Trophoblast cell (in vitro differentiated cells and primary cell): ENCODE measurements at regions not wholly inside any gene's neighbourhood (a gene's known extent, or its start where the extent isn't known, plus 50 kb on each side); places are given as distances from the start of the nearest gene placed in this dataset.
"Not testable (repeated sequence)": the region's sequence is repeated elsewhere in the genome, so short reads cannot be mapped to it uniquely, and the experiment has no call there.

ENCODE experiments used
- DNase-seq, 2 donors: peaks; one replicate each; pipeline ENCODE4 v3.0.0-alpha.2; 2016
- H2AFZ ChIP-seq: 2 replicates; pipeline ENCODE4 v1.6.1; 2013; ENCODE audit warnings: low read length, moderate library complexity, mild to moderate bottlenecking; ENCODE audit not compliant: insufficient read depth, poor library complexity
- H2AK5ac ChIP-seq: 2 replicates; pipeline ENCODE4 v1.6.1; 2013; ENCODE audit warnings: mild to moderate bottlenecking, low read length
- H2BK120ac ChIP-seq: 2 replicates; pipeline ENCODE4 v1.6.1; 2013; ENCODE audit warnings: low read length, mild to moderate bottlenecking, moderate library complexity; ENCODE audit not compliant: insufficient read depth, poor library complexity
- H2BK12ac ChIP-seq: 2 replicates; pipeline ENCODE4 v1.6.1; 2013; ENCODE audit warnings: mild to moderate bottlenecking, low read length, moderate library complexity
- H2BK5ac ChIP-seq: 2 replicates; pipeline ENCODE4 v1.6.1; 2013; ENCODE audit warnings: low read length, low read depth, moderate library complexity, mild to moderate bottlenecking; ENCODE audit not compliant: poor library complexity
- H3K14ac ChIP-seq: 2 replicates; pipeline ENCODE4 v1.6.1; 2013; ENCODE audit warnings: mild to moderate bottlenecking, low read length
- H3K18ac ChIP-seq: 2 replicates; pipeline ENCODE4 v1.6.1; 2013; ENCODE audit warnings: mild to moderate bottlenecking, low read length
- H3K23ac ChIP-seq: 2 replicates; pipeline ENCODE4 v1.6.1; 2013; ENCODE audit warnings: low read length
- H3K27ac ChIP-seq: 2 replicates; pipeline ENCODE4 v1.5.1; 2013; ENCODE audit warnings: low read depth, mild to moderate bottlenecking, inconsistent platforms, low read length, moderate library complexity
- H3K27me3 ChIP-seq: 2 replicates; pipeline ENCODE4 v1.6.1; 2013; ENCODE audit warnings: inconsistent platforms, mild to moderate bottlenecking, low read length, moderate library complexity; ENCODE audit not compliant: insufficient read depth
- H3K36me3 ChIP-seq, 2 experiments: 1 replicate in 1 of 2; 2 replicates in 1 of 2; pipeline ENCODE4 v1.6.1; 2013; ENCODE audit warnings: low read length in 2 of 2, mild to moderate bottlenecking in 2 of 2, moderate library complexity in 1 of 2; ENCODE audit not compliant: insufficient read depth in 2 of 2, control insufficient read depth in 1 of 2
- H3K4ac ChIP-seq: 2 replicates; pipeline ENCODE4 v1.6.1; 2013; ENCODE audit warnings: low read depth, mild to moderate bottlenecking, low read length, moderate library complexity
- H3K4me1 ChIP-seq, 2 experiments: 1 replicate in 1 of 2; 2 replicates in 1 of 2; pipeline ENCODE4 v1.6.1; 2013; ENCODE audit warnings: low read length in 2 of 2, mild to moderate bottlenecking in 2 of 2, moderate library complexity in 1 of 2; ENCODE audit not compliant: insufficient read depth in 2 of 2, control insufficient read depth in 1 of 2
- H3K4me2 ChIP-seq: 2 replicates; pipeline ENCODE4 v1.6.1; 2013; ENCODE audit warnings: inconsistent platforms, mild to moderate bottlenecking, low read length, moderate library complexity
- H3K4me3 ChIP-seq: 2 replicates; pipeline ENCODE4 v1.5.1; 2013; ENCODE audit warnings: mild to moderate bottlenecking, low read depth, low read length, inconsistent platforms
- H3K79me1 ChIP-seq: one replicate; pipeline ENCODE4 v1.6.1; 2013; ENCODE audit warnings: low read length
- H3K79me2 ChIP-seq: 2 replicates; pipeline ENCODE4 v1.6.1; 2013; ENCODE audit warnings: low read length, mild to moderate bottlenecking; ENCODE audit not compliant: control insufficient read depth, insufficient read depth, poor library complexity
- H3K9ac ChIP-seq: 2 replicates; pipeline ENCODE4 v1.6.1; 2013; ENCODE audit warnings: mild to moderate bottlenecking, low read length
- H3K9me3 ChIP-seq: 2 replicates; pipeline ENCODE4 v1.6.1; 2013; ENCODE audit warnings: low read depth, mild to moderate bottlenecking, control low read depth, inconsistent platforms, low read length; ENCODE audit not compliant: insufficient read depth
- H4K12ac ChIP-seq: 2 replicates; pipeline ENCODE4 v1.6.1; 2013; ENCODE audit warnings: low read depth, mild to moderate bottlenecking, low read length, moderate library complexity
- H4K8ac ChIP-seq: 2 replicates; pipeline ENCODE4 v1.6.1; 2013; ENCODE audit warnings: low read depth, mild to moderate bottlenecking, low read length, moderate library complexity
- H4K91ac ChIP-seq: one replicate; pipeline ENCODE4 v1.6.1; 2013; ENCODE audit warnings: low read depth, mild to moderate bottlenecking, low read length, moderate library complexity
- WGBS: extraction: QIAGEN DNeasy Blood & Tissue Kit; methylation state at CpG from one replicate; pipeline ENCODE4 v1.1.7; 2013; ENCODE audit warnings: missing lambda C conversion rate; ENCODE audit not compliant: insufficient read length, insufficient coverage; ENCODE audit errors: extremely low coverage; 5-methylcytosine and 5-hydroxymethylcytosine counted together

GRCh38 chr9:65503696-65504095 lies 172.0 kb upstream of the ZNG1E start:
- H2BK120ac ChIP-seq, H3K4ac ChIP-seq, H3K27ac ChIP-seq, H4K12ac ChIP-seq, H3K23ac ChIP-seq, H2BK5ac ChIP-seq, DNase-seq, H3K79me2 ChIP-seq, H4K91ac ChIP-seq, H2BK12ac ChIP-seq, H3K18ac ChIP-seq, H3K4me1 ChIP-seq, H3K9me3 ChIP-seq, H3K27me3 ChIP-seq, H3K4me3 ChIP-seq, H3K9ac ChIP-seq, H3K79me1 ChIP-seq, H3K4me2 ChIP-seq, H3K14ac ChIP-seq, H2AK5ac ChIP-seq, H2AFZ ChIP-seq, H4K8ac ChIP-seq, H3K36me3 ChIP-seq: not testable (repeated sequence)
- WGBS = no CpG with 5 or more reads among the region's 16 CpGs

GRCh38 chr9:65482890-65483289 lies 192.8 kb upstream of the ZNG1E start:
- not testable (repeated sequence) for H4K12ac ChIP-seq, H3K14ac ChIP-seq, H3K9me3 ChIP-seq, H3K27me3 ChIP-seq, H3K79me2 ChIP-seq, H3K27ac ChIP-seq, H3K4me3 ChIP-seq, H3K4me2 ChIP-seq, H4K8ac ChIP-seq, H3K4ac ChIP-seq, H3K4me1 ChIP-seq, H2BK12ac ChIP-seq, H3K18ac ChIP-seq, H2BK5ac ChIP-seq, H3K36me3 ChIP-seq, DNase-seq, H2AK5ac ChIP-seq, H3K23ac ChIP-seq, H3K79me1 ChIP-seq, H3K9ac ChIP-seq, H2BK120ac ChIP-seq, H4K91ac ChIP-seq, H2AFZ ChIP-seq
- no CpG with 5 or more reads among the region's 13 CpGs for WGBS

- not testable (repeated sequence) for H4K91ac ChIP-seq, H4K12ac ChIP-seq, H2BK120ac ChIP-seq, DNase-seq, H3K36me3 ChIP-seq, H3K23ac ChIP-seq, H3K4me2 ChIP-seq, H3K79me2 ChIP-seq, H2BK5ac ChIP-seq, H3K18ac ChIP-seq, H4K8ac ChIP-seq, H2BK12ac ChIP-seq, H3K27me3 ChIP-seq, H3K79me1 ChIP-seq, H3K4me1 ChIP-seq, H2AK5ac ChIP-seq, H2AFZ ChIP-seq, H3K9ac ChIP-seq, H3K9me3 ChIP-seq, H3K4ac ChIP-seq, H3K14ac ChIP-seq, H3K4me3 ChIP-seq, H3K27ac ChIP-seq
- WGBS = no CpG with 5 or more reads among the region's 10 CpGs
These were observed 194.4 kb upstream of the ZNG1E start for GRCh38 chr9:65481291-65481690.

DNA sequence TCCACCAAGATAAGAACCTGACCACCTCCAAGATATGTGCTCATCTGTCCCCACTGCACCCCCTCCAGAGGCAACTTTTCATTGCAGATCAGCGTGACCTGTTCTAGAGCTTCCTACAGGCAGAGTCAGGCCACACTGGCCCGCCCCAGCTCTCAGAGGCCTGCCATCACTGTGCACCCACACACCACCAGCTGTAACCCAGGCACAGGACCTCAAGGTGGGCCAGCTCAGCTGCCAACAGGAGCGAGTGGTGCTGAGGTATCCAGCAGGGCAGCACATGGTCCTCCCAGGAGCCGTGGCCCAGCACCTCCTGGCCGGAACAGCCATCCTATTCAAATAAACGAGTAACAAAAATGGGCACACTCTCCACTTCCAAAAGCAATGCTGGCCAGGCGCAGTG lies 189.9 kb upstream of the FOXD4L5 start:
- not testable (repeated sequence) for H3K36me3 ChIP-seq, H3K4me1 ChIP-seq, H2BK120ac ChIP-seq, H3K14ac ChIP-seq, H3K4me2 ChIP-seq, H3K27ac ChIP-seq, H3K23ac ChIP-seq, H3K18ac ChIP-seq, H2AK5ac ChIP-seq, H2BK5ac ChIP-seq, H4K8ac ChIP-seq, H3K4ac ChIP-seq, H3K79me1 ChIP-seq, H3K79me2 ChIP-seq, H3K9ac ChIP-seq, H3K9me3 ChIP-seq, H3K27me3 ChIP-seq, H3K4me3 ChIP-seq, DNase-seq, H4K12ac ChIP-seq, H2AFZ ChIP-seq, H2BK12ac ChIP-seq, H4K91ac ChIP-seq
- no CpG with 5 or more reads among the region's 7 CpGs for WGBS
